ENCODE measurements at regions not wholly inside any gene's neighbourhood (a gene's known extent, or its start where the extent isn't known, plus 50 kb on each side); places are given as distances from the start of the nearest gene placed in this dataset.

DNA sequence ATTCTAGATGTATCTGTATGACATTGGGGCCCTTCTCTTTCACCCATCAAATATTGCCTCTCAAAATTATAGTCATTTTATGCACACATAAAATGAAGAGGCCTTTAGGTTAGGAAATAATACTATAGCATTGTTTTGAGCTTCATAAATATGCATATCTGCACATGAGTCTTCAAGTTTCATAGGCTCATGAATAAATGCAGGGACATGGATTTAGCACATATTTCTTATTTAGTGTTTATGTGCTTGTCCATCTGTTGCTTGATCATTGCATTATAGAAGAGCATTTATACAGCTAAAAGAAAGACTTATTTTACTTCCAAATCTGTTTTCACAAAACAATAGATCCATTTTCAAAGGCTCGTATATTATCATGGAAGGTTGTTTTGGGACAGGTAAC, 455.8 kb downstream of the EPM2A start:
- FAIRE-seq (no peak), DNase-seq (ENCODE audit: low read depth in 1 of 2, low spot score in 2 of 2) (no peak)
- Histone ChIP-seq H3K23me2 (ENCODE audit: low read depth, low read length) (no peaks in the 10 kb centered on the region), H3K4ac (replicated peaks; ENCODE audit: insufficient read length, low read depth, low read length) (no peak overlapping the region), H3K56ac (replicated peaks; ENCODE audit: insufficient read length, low read depth, low read length) (no peak overlapping the region), H3K4me2 (ENCODE audit: insufficient read depth in 1 of 2, low read depth in 2 of 2, low read length in 2 of 2) (no peak overlapping the region), H3K18ac (ENCODE audit: extremely low read depth, low read length) (no peak overlapping the region), H2AK5ac (ENCODE audit: low read depth, low read length) (no peak overlapping the region), H3K9me3 (ENCODE audit: insufficient read depth in 2 of 2, low read depth in 1 of 2, low read length in 1 of 2) (no peaks in the 10 kb centered on the region), H2AFZ (ENCODE audit: low read length) (no peak overlapping the region), H3K4me3 (ENCODE audit: extremely low read depth in 1 of 4, insufficient read depth in 2 of 4, low read depth in 3 of 4, low read length in 4 of 4) (no peak overlapping the region), H3K14ac (ENCODE audit: insufficient read length) (no peak overlapping the region), H4K5ac (ENCODE audit: insufficient read length, low read depth, low read length) (no peak overlapping the region), H3K79me1 (ENCODE audit: low read depth, low read length) (no peaks in the 10 kb centered on the region), H3K9ac (replicated peaks in 1 of 4; ENCODE audit: extremely low read depth in 1 of 4, low read depth in 3 of 4, low read length in 3 of 4) (no peak overlapping the region), H3K27me3 (replicated peaks in 1 of 4; ENCODE audit: control insufficient read depth in 3 of 4, extremely low read depth in 1 of 4, insufficient read depth in 3 of 4, low read length in 3 of 4) (no peaks in the 10 kb centered on the region), H2BK120ac (replicated peaks; ENCODE audit: low read depth, low read length) (no peak overlapping the region), H3K27ac (ENCODE audit: low read depth, low read length) (no peak overlapping the region), H2BK15ac (ENCODE audit: low read length) (no peak overlapping the region), H4K20me1 (replicated peaks in 1 of 2; ENCODE audit: control insufficient read depth in 1 of 2, insufficient read depth in 2 of 2, low read length in 2 of 2) (no peaks in the 10 kb centered on the region), H4K8ac (ENCODE audit: extremely low read depth, insufficient read depth, low read length) (no peak overlapping the region), H2BK12ac (ENCODE audit: low read depth, low read length) (no peak overlapping the region), H4K91ac (replicated peaks; ENCODE audit: insufficient read length, low read length) (no peak overlapping the region), H3K79me2 (ENCODE audit: control insufficient read depth in 1 of 2, insufficient read depth in 2 of 2, low read length in 2 of 2) (no peaks in the 10 kb centered on the region), H3K4me1 (replicated peaks in 1 of 4; ENCODE audit: control insufficient read depth in 3 of 4, insufficient read depth in 4 of 4, low read length in 3 of 4) (no peaks in the 10 kb centered on the region; a peak in 1 of 7 replicates), H2BK20ac (ENCODE audit: low read length) (no peak overlapping the region), H2BK5ac (ENCODE audit: low read depth, low read length) (no peak overlapping the region), H3K23ac (ENCODE audit: insufficient read length) (no peak overlapping the region), H3K36me3 (ENCODE audit: control insufficient read depth in 2 of 4, insufficient read depth in 4 of 4, low read length in 3 of 4) (no peaks in the 10 kb centered on the region)
- 100% methylated on average over 1 of the region's 1 CpG; no CpG with 5 or more reads in 1 of the 2 experiments for WGBS, 2 experiments (ENCODE audit: extremely low coverage in 1 of 2, insufficient coverage in 1 of 2, insufficient read length in 1 of 2, insufficient replicate concordance in 2 of 2, low coverage in 1 of 2, low lambda C conversion rate in 2 of 2, missing lambda C conversion rate in 1 of 2)
- ChIA-PET CTCF (ENCODE audit: partially characterized antibody) (interaction anchor here (1.4 kb wide), 1 partner anchor 9 kb away, joined by 3 read pairs; no protein-coding TSS in a partner anchor), POLR2A (ENCODE audit: partially characterized antibody) (no interaction called here)
- TF ChIP-seq TAF7 (optimal IDR thresholded peaks at IDR 0.05; ENCODE audit: borderline replicate concordance, low read depth, low read length) (no peak), BRCA1 (IDR thresholded peaks at IDR 0.05; ENCODE audit: low read depth, low read length) (no peak)

Data from H1 (cell line).